Hematopoietic multipotent progenitor cell treated with erythropoietin and hydrocortisone succinate and interleukin-3 and kit ligand, for 4 days (in vitro differentiated cells): ENCODE measurements at regions not wholly inside any gene's neighbourhood (a gene's known extent, or its start where the extent isn't known, plus 50 kb on each side); places are given as distances from the start of the nearest gene placed in this dataset.
"Not testable (repeated sequence)": the region's sequence is repeated elsewhere in the genome, so short reads cannot be mapped to it uniquely, and the experiment has no call there.

ENCODE experiments used
- DNase-seq: peaks from one replicate; pipeline ENCODE4 v3.0.0-alpha.2; 2015

DNA sequence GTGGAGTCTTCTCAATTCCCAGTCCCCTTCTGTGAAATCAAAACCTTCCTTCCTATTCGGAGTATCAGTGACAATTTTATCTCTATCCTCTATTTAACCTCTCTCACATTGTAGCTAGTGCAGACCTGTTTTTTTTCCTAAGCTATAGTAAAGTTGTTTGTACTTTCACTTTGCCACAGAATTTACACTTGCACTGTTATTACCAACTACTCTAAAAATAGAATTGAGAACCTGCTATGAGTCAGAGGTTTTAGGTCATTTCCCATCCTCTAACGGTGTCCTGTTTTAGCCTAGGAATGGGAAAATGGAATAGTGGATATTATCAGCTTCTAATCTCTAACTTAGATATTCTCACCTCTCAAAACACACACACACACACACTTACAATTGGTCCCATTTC lies 862.7 kb downstream of the NCAM2 start:
- DNase-seq: no peak

DNA sequence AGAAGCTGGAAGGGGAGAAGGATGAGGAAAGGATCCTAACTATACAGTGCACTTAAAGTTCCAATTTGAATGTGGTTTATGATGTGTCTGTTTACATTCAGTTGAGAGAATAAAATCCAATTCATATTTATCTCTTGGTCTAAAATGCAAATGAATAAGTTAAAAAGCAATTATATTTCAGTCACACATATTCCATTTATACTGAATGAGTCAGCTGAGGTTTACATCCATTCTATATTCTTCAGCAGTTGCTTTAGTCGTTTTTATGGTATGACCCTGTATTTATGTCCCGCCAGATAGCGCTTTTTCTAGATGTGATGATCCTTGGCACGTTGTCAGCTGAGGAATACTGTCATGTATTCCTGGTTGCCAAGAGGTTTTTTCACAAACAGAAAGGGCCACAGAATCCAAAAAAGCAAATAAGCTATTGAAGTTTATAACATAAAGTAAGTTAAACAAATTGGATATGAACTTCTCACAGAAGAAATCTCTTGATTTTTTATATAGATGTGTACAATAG lies 866.2 kb downstream of the NCAM2 start:
- DNase-seq: no peak

DNA sequence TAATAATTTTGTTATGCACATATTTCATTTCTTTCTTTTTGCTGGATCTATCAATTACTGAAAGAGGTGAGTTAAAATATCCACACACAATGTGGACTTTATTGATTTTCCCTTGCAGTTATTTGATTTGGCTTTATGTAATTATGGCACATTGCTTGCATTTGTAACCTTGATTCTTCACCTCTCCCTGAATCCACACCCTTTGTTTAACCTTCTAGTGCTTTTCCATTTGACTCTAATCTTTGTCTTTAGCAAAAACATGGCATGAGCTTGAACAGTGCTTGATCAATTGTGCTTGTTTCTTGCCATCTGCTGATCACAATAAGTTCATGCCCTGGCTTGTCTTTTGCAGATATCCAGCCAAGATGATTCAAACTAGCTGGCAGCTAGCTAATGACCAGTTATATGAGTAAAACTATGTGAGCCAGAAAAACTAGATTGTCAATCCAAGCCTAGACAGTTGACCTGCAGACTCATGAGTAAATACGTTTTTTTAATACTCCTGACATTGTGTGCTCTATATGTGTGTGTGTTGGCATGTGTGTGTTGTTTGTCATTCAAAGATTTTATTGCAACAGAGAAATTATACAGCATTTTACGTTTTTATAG lies 899.2 kb downstream of the NCAM2 start:
- DNase-seq: no peak

DNA sequence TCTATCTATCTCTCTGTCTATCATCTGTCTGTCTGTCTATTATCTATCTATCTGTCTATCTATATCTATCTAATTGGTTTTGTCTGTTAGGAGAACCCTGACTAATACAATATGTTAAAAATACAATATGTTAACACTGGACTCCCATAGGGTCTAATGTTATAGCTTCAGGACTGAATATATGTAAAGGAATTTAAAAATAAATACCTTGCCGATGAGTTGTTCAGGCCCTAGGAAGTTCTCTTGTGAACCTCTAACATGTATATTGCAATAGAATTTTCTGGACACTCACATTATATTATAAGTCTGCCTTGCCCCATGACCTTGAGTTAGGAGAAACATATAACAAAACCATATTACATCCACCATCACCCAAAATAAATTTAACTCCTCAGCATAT lies 900.6 kb downstream of the NCAM2 start:
- DNase-seq: no peak

DNA sequence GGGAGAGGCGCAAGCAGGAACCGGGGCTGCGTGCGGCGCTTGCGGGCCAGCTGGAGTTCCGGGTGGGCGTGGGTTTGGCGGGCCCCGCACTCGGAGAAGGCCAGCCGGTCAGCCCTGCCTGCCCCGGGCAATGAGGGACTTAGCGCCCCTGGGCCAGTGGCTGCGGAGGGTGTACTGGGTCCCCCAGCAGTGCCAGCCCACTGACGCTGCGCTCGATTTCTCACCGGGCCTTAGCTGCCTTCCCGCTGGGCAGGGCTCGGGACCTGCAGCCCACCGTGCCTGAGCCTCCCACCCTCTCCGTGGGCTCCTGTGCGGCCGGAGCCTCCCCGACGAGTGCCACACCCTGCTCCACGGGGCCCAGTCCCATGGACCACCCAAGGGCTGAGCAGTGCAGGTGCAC lies 904.2 kb downstream of the NCAM2 start:
- not testable (repeated sequence) for DNase-seq

DNA sequence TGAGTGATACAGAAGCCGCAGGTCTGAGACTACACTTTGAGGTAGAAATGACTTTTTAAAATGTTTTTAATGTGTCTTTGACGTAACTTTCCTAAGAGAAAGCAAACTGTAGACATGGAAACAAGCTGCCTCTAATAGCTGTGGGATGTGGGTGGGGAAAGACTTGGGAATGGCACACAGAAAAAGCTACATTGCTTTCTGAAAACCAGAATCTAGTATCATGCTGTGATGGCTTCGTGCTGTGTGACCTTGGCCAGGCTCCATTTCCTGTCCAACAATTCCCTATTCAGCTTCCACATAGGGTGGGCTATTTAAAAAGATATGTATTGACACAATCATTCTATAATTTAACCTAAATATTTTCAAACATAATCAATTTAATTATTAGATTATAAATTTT lies 909.1 kb downstream of the NCAM2 start:
- no peak for DNase-seq

DNA sequence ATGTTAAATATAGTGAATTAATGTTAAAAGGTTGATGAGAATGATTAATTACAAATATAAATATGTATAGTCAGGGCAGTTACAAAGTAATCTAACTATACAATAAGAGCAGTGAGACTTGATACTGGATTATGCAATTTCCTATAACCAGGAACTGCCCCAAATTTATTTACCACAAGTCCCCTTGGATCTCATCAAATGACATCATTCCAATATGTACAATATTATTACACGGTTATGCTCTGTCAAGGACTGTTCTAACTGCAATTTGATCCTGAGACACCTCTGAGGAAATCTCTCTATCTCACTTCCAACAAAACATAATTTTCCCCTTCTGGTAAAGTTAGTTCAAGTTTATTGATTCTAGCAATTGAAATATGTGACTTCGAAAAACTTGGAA lies 917.6 kb downstream of the NCAM2 start:
- DNase-seq: no peak

DNA sequence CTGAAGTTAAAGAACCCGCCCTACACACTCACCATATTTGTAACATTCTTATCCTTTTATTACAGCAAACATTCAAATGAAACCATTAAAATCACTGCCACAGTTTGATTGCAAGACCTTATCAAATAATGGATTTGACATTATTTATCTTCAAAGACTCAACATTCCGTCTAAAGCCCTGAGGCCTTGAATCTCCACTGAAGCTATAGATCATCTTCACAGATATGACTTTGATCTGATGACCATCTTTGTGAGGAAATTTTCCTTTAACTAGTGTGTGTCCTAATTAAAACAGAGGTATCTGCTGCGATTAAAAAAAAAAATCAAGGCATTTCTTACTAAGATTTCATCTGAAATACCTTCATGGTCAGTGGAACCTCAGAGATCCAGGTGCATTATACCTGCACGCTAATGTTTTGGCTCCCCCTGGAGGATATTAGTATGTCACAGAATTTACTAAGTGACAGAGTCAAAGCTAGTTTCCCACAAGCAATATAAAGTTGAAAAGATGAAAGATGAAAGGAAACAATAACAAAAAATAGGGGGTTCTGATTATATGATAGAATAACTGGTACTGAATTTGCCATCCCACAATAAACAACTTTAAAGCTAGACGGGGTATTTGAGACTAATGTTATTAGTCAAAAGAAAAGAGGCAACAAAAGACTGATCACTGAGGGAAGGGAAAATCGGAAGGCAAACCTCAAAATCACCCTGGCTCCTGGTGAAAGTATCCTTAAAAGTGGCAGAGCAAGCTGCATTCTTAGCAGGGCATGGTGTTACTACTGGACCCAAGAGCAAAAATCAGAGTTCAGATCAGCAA lies 923.4 kb downstream of the NCAM2 start:
- peak; percentile 35 for DNase-seq

DNA sequence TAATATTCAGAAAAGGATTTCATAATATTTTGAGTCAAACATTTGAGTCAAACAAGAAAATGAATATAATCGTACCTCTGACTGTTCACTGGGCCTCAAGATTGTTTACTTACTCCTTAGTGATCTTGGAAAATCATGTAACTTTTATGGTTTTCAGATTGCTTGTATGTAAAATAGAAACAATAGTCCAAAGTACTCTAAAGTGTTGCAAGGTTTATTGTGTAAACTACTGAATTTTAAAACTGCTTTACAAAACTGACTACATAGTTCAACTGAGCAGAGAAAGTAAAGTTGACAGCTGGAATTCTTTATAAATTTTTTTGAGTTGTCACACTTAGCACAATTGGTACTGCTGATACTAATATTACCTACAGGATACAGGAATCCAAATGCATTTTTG lies 931.0 kb downstream of the NCAM2 start:
- DNase-seq: no peak

DNA sequence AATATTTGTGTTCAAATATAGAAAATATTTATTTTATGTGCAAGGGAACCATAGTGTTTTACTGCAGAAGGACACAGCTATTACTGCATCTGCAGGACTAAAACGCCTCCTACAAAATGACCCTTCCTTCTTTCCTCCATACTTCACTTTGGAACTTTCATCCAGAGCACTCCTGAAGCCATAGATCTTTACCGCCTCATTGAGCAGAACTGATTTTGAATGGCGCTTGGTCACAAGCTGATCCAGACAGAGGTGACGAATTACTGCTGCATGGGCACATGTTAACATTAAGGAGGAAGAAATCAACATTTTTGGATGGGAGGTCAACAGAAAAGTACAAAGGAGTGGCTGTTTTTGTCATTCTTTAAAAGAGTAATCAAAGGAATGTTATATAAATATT lies 931.6 kb downstream of the NCAM2 start:
- no peak for DNase-seq

DNA sequence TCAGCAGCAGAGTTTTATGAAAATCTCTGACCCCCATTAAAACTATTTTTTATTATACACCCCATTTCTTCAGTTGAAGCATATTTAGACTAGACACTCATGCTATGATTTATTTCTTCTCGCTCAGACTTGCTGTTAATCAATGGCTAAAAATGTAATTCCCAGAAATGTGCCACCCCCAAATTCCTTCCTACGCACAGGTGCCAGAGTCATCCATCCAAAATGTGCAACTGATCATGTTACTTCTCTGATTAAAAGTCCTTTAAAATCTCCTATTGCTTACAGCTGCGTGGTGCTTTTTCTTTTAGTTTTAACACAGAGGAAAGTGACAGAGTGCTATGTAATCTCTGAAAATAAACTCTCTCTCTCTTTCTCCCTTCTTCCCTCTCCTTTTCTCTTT lies 954.4 kb downstream of the NCAM2 start:
- no peak for DNase-seq

DNA sequence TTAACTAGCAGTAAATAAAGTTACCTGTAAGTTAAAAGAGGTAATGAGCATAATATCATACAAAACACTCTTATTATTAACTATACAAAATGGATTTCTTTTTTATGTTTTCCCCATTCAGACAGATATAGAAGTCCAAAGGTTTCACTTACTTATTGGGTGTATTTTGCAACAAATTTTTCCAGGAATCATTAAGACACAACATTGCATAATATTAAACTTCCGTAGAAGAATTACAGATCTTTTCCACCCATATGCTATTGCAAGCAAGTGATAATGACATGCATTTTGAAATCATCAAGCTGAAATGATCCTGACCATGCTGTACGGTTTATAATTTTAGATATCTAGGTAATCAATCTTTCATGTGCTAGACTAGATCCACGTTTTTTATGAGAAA lies 957.0 kb downstream of the NCAM2 start:
- DNase-seq: peak; percentile 0

DNA sequence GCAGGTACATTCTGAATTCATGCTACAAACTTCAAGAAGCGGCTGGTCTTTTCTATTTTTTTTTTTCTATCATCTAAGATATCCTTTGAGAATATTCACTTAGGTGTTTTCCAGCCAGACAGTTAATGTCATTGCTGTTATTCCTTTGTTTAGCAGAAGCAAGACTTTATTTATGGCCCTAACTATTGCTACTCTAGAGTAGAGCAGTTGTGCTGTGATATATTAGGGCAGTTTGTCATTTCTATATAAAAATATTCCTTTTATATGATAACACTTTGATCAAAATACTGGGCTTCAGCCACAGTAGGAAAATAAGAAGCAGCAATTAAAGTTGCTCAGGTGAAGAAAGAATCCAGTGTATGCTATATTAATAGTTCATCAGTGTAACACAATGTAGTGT lies 959.3 kb downstream of the NCAM2 start:
- no peak for DNase-seq

DNA sequence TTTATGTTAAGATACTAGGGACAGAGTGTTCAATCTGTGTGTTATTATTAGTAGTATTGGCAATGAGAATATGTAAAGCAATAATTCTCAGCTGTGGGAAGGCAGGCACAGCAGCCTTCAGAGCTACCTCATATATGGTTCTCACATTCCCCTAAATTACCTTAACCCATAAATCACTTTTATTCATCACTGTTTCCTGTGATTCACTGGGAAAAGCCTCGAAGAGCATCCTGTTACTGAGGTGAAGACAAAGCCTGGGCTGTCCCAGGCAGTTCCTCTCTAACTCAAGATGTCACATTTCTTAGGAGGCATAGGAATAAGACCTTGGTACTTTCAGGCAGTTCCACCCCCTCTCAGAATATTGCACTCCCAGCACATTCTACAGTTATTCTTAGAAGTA lies 965.7 kb downstream of the NCAM2 start:
- no peak for DNase-seq

DNA sequence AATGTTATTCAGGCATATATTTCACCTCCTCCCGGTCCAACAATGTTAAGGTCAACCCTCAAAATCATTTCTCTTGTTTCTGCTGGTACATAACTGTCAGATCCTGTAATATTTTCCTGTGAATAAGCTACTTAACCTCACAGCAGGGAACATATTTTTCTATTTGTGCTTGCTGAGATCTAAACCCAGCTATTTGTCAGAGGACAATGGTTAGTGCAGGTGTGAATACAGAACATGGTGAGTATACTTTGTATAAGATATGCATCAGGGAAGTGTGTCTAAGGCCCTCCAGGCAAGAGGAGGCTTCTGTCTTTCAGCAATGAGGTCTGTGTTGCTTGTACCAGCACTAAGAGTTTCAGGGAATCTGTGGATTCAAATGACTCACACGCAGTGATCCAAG lies 970.6 kb downstream of the NCAM2 start:
- no peak for DNase-seq

DNA sequence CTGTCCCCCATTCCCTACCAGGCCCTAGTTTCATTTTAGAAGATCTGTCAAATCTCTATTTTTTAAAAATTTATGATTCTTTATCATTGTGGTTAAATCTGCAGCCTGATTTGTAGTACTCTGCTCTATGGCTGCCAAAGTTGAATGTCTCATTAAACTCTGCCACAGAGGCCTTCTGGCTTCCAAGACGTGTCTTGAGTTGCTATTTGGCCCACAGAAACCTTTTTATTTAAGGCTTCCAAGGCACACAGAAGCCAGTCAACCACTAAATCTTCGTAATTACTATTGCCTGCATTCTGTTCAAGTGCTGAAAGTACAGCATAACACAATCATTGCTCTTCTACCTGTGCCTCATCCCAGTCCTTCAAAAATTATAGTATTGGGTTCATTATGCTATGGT lies 971.0 kb downstream of the NCAM2 start:
- no peak for DNase-seq

DNA sequence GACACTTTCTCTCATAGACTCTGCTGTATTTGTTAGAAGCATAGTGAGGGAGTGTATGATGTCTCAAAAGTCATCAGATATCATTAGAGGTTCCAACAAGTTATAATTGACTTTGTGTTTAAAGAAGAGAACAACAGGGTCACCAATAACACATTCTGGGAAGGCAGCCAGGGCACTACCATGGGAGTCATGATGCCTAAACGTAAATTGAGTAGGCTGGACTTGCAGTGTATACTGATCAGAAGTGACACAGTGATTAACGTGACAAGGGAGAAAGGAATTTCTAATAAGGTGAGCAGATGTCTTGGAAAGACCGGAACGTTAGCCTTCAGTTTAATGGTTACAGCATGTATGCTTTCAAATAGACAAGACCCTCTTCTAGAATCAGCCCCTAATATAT lies 973.2 kb downstream of the NCAM2 start:
- DNase-seq: no peak

DNA sequence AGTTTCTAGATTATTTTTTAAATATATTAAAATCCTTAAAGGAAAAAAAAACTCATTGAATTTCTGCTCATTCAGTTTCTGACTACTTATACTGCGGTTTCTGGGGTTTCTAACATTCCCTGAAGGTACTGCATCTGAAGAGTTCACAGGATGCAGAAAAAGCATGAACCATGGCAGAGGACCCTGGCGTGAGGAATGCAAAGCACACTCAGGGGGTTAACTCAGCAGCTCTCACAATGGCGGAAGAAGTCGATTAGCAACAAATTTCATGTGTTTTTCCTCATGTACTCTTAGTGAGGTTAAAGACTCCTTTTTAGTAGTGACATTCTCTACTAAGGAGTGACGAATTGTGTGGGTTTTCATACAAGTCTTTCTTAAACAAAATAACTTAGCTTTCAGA lies 975.6 kb downstream of the NCAM2 start:
- DNase-seq: no peak

DNA sequence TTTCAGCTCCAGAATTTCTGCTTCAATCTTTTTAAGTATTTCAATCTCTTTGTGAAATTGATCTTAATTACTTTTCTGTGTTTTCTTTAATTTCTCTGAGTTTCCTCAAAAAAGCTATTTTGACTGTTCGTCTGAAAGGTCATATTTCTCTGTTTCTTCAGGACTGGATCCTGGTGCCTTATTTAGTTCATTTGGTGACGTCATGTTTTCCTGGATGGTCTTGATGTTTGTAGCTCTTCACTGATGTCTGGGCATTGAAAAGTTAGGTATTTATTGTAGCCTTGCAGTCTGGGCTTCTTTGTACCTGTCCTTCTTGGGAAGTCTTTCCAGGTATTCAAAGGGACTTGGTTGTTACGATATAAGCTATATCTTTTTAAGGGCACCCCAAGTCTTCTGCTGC lies 998.7 kb downstream of the NCAM2 start:
- no peak for DNase-seq

DNA sequence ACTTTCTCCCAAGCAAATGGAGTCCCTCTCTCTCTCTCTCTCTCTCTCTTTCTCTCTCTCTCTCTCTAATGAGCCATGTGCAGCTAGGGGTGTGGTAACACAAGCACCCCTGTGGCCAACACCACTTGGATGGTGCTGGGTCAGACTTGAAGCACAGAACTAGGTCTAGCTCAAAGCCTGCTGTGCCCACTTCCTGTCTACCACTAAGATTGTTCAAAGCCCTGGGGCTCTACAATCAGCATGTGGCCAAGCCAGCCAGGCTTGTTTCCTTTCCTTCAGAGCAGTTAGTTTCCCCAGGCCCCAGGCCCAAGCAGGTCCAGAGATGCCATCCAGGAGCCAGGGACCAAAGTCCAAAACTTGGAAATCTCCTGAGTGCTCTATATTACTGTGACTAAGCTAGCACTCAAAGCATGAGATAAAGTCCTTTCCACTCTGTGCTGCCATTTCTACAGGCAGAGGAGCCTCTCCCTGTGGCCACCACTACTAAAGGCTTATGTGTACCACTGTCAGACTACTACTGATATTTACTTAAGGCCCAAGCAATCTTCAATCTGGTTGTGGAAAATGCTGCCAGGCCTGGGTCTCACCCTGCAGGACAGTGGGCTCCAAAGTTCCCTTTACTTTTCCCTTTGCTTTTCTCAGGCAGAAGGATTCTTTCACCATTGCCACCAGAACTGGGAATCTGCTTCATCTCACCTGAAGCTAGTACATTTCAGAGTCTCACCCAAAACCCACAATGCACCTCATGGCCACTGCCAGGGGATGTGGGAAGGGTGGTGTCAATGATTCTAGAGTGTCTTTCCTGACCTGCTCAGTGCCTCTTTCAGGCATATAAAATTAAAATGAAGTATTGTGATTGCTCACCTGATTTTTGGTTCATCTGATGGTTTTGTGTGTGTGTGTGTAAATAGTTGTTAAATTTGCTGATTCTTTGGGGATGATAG lies 999.5 kb downstream of the NCAM2 start:
- DNase-seq: no peak

DNA sequence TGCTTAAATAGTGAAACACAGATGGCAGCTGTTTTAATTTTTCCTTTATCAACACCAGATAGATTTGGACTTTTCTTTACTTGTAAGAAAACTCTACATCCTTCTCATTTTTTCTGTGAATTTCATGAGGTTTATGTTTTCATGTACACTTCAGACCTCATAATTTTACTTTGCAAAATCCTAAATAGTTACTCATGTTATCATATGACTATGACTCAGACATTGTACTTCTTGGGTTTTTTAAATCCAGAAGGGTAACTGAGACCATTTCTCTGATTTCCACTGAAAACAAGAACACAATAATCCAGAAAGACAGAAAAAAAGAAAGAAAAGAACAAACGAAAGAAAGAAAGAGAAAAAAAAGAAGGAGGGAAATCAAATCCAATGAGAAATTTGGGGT lies 1021.6 kb downstream of the NCAM2 start:
- DNase-seq: no peak

DNA sequence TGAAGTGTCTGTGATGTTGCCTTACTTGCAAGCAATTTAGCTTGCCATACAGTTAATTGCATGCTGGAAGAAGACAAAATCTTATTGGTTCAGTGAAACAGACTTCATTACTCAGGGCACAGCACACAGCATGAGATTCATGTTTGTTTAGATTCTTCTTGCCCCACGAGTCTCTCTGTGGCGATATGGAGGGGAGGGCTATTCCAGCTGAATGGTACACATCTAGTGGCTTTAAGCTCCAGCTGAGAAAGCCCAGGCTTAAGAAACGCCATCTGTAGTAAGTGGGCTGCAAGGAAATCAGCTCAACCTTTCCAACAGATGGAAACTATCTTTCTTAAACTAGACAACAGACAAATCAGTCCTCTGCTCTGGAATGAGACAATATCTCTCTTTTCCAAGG lies 1022.0 kb downstream of the NCAM2 start:
- DNase-seq: no peak

DNA sequence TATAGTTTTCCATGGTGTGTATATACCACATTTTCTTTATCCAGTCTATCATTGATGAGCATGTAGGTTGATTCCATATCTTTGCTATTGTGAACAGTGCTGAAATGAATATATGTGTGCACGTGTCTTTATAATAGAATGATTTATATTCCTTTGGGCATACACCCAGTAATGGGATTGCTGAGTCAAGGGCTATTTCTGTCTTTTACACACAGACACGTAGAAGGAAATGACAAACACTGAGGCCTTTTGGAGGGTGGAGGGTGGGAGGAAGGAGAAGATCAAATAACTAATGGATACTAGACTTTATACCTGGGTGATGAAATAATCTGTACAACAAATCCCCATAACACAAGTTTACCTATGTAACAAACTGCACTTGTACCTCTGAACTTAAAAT lies 1025.7 kb downstream of the NCAM2 start:
- DNase-seq: not testable (repeated sequence)

DNA sequence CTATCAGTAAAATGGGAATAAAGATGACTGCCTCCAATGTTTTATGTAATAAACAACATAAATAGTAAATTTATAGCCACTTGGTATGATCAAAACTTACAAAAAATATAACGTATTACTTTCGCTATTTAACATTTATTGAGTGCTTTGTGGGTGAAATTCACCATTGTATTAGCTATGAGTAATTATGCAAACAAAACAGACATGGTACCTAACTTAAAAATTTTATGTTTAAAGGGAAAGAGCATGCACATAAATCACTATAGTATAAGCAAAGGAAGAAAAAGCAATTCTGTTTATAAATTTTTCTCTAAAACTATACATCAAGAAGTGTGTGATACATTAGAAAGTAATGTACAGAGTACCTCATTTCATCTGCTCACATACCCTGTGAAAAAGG lies 1046.2 kb downstream of the NCAM2 start:
- no peak for DNase-seq
